Stimulated activated CD4-positive, alpha-beta T cell treated with anti-CD3 and anti-CD28 coated beads, Interleukin-1b, Interleukin-23, amount 100 ng/mL, for 24 hours (primary cell): ENCODE measurements at regions not wholly inside any gene's neighbourhood (a gene's known extent, or its start where the extent isn't known, plus 50 kb on each side); places are given as distances from the start of the nearest gene placed in this dataset.

Source experiments
- DNase-seq, 4 experiments: peaks; one replicate each; pipeline ENCODE4 v3.0.0-alpha.2; 2020; ENCODE audit warnings: low read depth in 4 of 4, low spot score in 1 of 4

- DNase-seq = no peak
Measured at GRCh38 chr12:107547389-107547788, 138.2 kb upstream of the PWP1 start.

- DNase-seq = no peak
Measured at GRCh38 chr12:107549651-107550480, 135.7 kb upstream of the PWP1 start.

- no peak for DNase-seq
Measured at GRCh38 chr12:107551434-107551833, 134.2 kb upstream of the PWP1 start.

GRCh38 chr12:107552263-107552662 lies 133.3 kb upstream of the PWP1 start:
- DNase-seq = no peak

GRCh38 chr12:107553211-107553765 lies 132.3 kb upstream of the PWP1 start:
- DNase-seq = no peak

GRCh38 chr12:107554941-107555340 lies 130.7 kb upstream of the PWP1 start:
- no peak for DNase-seq

- no peak for DNase-seq
Measured at GRCh38 chr12:107557026-107557425, 128.6 kb upstream of the PWP1 start.

- no peak for DNase-seq
Measured at GRCh38 chr12:107557589-107558100, 128.0 kb upstream of the PWP1 start.

GRCh38 chr12:107558141-107558815 lies 127.3 kb upstream of the PWP1 start:
- no peak for DNase-seq

- no peak for DNase-seq
Measured at GRCh38 chr12:107558816-107559382, 126.7 kb upstream of the PWP1 start.

GRCh38 chr12:107560165-107560898 lies 125.3 kb upstream of the PWP1 start:
- DNase-seq = no peak

- no peak for DNase-seq
Measured at GRCh38 chr12:107560899-107561285, 124.7 kb upstream of the PWP1 start.

GRCh38 chr12:107564946-107565345 lies 120.7 kb upstream of the PWP1 start:
- no peak for DNase-seq

GRCh38 chr12:107565551-107565950 lies 120.0 kb upstream of the PWP1 start:
- no peak for DNase-seq

GRCh38 chr12:107567876-107568619 lies 117.6 kb upstream of the PWP1 start:
- DNase-seq = no peak

- no peak for DNase-seq
Measured at GRCh38 chr12:107568718-107569117, 116.9 kb upstream of the PWP1 start.

- no peak for DNase-seq
Measured at GRCh38 chr12:107570721-107571120, 114.9 kb upstream of the PWP1 start.

- no peak for DNase-seq
Measured at GRCh38 chr12:107571492-107571891, 114.1 kb upstream of the PWP1 start.

- DNase-seq = no peak
Measured at GRCh38 chr12:107574691-107575090, 110.9 kb upstream of the PWP1 start.
